ENCODE measurements at regions not wholly inside any gene's neighbourhood (a gene's known extent, or its start where the extent isn't known, plus 50 kb on each side); places are given as distances from the start of the nearest gene placed in this dataset.

- no peak for TF ChIP-seq MAX (IDR thresholded peaks at IDR 0.05)
- TF ChIP-seq TAF1 (IDR thresholded peaks at IDR 0.05; ENCODE audit: low read depth) = no peak
- TF ChIP-seq CEBPB (IDR thresholded peaks at IDR 0.05) = no peak
- TF ChIP-seq YY1 (IDR thresholded peaks at IDR 0.05; ENCODE audit: low read depth) = no peak
- no peak for TF ChIP-seq FOXM1 (IDR thresholded peaks at IDR 0.05; ENCODE audit: borderline replicate concordance, low read depth)
- TF ChIP-seq CREB1 (IDR thresholded peaks at IDR 0.05; ENCODE audit: low read depth) = no peak
- no peak for TF ChIP-seq REST (IDR thresholded peaks at IDR 0.05; ENCODE audit: low read depth)
- no peak for TF ChIP-seq USF1 (IDR thresholded peaks at IDR 0.05)
- TF ChIP-seq RAD21 (IDR thresholded peaks at IDR 0.05; ENCODE audit: low read depth) = no peak
- TF ChIP-seq EP300 (IDR thresholded peaks at IDR 0.05; ENCODE audit: borderline replicate concordance) = no peak
- TF ChIP-seq NFIC (IDR thresholded peaks at IDR 0.05) = no peak
- TF ChIP-seq ZBTB7A (IDR thresholded peaks at IDR 0.05; ENCODE audit: low read depth) = no peak
- TF ChIP-seq TCF12 (IDR thresholded peaks at IDR 0.05; ENCODE audit: low read depth) = no peak
- no peak for TF ChIP-seq EGR1 (IDR thresholded peaks at IDR 0.05)
Observed at GRCh38 chr5:92613546-92613945, 967.5 kb downstream of the NR2F1-AS1 start.
